Common myeloid progenitor, CD34-positive (primary cell): ENCODE measurements at regions not wholly inside any gene's neighbourhood (a gene's known extent, or its start where the extent isn't known, plus 50 kb on each side); places are given as distances from the start of the nearest gene placed in this dataset.

Experiments
- CTCF ChIA-PET: fragments of 350-600 bp; sonication (Branson Sonifier 250); formaldehyde crosslinking; loops from one replicate; lab custom pipeline; 2021; ENCODE audit warnings: antibody characterized with exemption; lab: Charles Lee
- POLR2A ChIA-PET: fragments of 350-600 bp; sonication (Branson Sonifier 250); formaldehyde crosslinking; loops from one replicate; lab custom pipeline; 2021; ENCODE audit warnings: antibody characterized with exemption; lab: Charles Lee
- DNase-seq, 3 donors: peaks; one replicate each; pipeline versions ENCODE4 v3.0.0 to v3.0.0-alpha.2; 2013
- H3K27ac ChIP-seq, 2 experiments: 1 replicate in 1 of 2; 2 replicates in 1 of 2; pipeline ENCODE4 v1.7.0; 2013; ENCODE audit warnings: inconsistent platforms in 2 of 2, low read length in 2 of 2, mild to moderate bottlenecking in 2 of 2, low read depth in 1 of 2, moderate library complexity in 1 of 2; ENCODE audit not compliant: severe bottlenecking in 2 of 2, insufficient read depth in 1 of 2, poor library complexity in 1 of 2
- H3K27me3 ChIP-seq, 5 experiments: replicated peaks in 2 of 5; 1 replicate in 3 of 5; 2 replicates in 2 of 5; pipeline versions ENCODE4 v1.6.1 to v1.7.0; 2013; ENCODE audit warnings: low read length in 4 of 5, mild to moderate bottlenecking in 2 of 5, moderate library complexity in 2 of 5, inconsistent platforms in 1 of 5; ENCODE audit not compliant: insufficient read depth in 5 of 5, control insufficient read depth in 4 of 5
- H3K36me3 ChIP-seq, 4 experiments: 1 replicate in 2 of 4; 2 replicates in 2 of 4; pipeline versions ENCODE4 v1.6.1 to v1.7.0; 2013; ENCODE audit warnings: low read length in 3 of 4, control low read depth in 1 of 4, mild to moderate bottlenecking in 1 of 4; ENCODE audit not compliant: control insufficient read depth in 4 of 4, insufficient read depth in 4 of 4
- H3K4me1 ChIP-seq, 4 experiments: 1 replicate in 3 of 4; 2 replicates in 1 of 4; pipeline versions ENCODE4 v1.6.1 to v1.7.1; 2013; ENCODE audit warnings: low read length in 3 of 4, mild to moderate bottlenecking in 3 of 4, control low read depth in 1 of 4, inconsistent platforms in 1 of 4, moderate library complexity in 1 of 4; ENCODE audit not compliant: control insufficient read depth in 4 of 4, insufficient read depth in 4 of 4; ENCODE audit errors: control extremely low read depth in 1 of 4
- H3K4me3 ChIP-seq, 7 experiments: 1 replicate in 4 of 7; 2 replicates in 3 of 7; pipeline versions ENCODE4 v1.5.1 to v1.7.0; 2013; ENCODE audit warnings: mild to moderate bottlenecking in 7 of 7, low read length in 6 of 7, moderate library complexity in 6 of 7, inconsistent platforms in 2 of 7, low read depth in 2 of 7, control low read depth in 1 of 7; ENCODE audit not compliant: insufficient read depth in 4 of 7, control insufficient read depth in 1 of 7; ENCODE audit errors: extremely low read depth in 1 of 7
- H3K9me3 ChIP-seq, 5 experiments: 1 replicate in 4 of 5; 2 replicates in 1 of 5; pipeline versions ENCODE4 v1.6.1 to v1.7.1; 2013; ENCODE audit warnings: low read length in 4 of 5, mild to moderate bottlenecking in 2 of 5, inconsistent platforms in 1 of 5, low read depth in 1 of 5, moderate library complexity in 1 of 5; ENCODE audit not compliant: control insufficient read depth in 4 of 5, insufficient read depth in 2 of 5; ENCODE audit errors: control extremely low read depth in 1 of 5
- WGBS: methylation state at CpG from one replicate; pipeline ENCODE4 v1.1.5; 2013; ENCODE audit not compliant: insufficient coverage; 5-methylcytosine and 5-hydroxymethylcytosine counted together

- H3K4me1 ChIP-seq, result peaks cover 0 to 33% (median 21%) of the 10 kb centered on the region in 4 experiments
- no peak for DNase-seq
- POLR2A ChIA-PET, result no interaction called here
- no peak overlapping the region for H3K27ac ChIP-seq
- no peaks in the 10 kb centered on the region for H3K36me3 ChIP-seq
- 0% methylated on average over 1 of the region's 1 CpG for WGBS
- H3K4me3 ChIP-seq, result peak overlapping the region in 1 of 7 experiments; percentile 4
- no peaks in the 10 kb centered on the region for H3K9me3 ChIP-seq
- H3K27me3 ChIP-seq, result no peaks in the 10 kb centered on the region
- CTCF ChIA-PET, result interaction anchor here (1.4 to 2.3 kb wide), 2 partner anchors 10 to 13 kb away, joined by 3 to 9 read pairs; no protein-coding TSS in a partner anchor
Measured at GRCh38 chr1:108027389-108027788, 62.4 kb upstream of the VAV3 start.

GRCh38 chr1:108017698-108018097 lies 52.7 kb upstream of the VAV3 start:
- WGBS, result 100% methylated on average over 1 of the region's 1 CpG
- no peak for DNase-seq
- H3K36me3 ChIP-seq, result no peaks in the 10 kb centered on the region
- no peaks in the 10 kb centered on the region for H3K27me3 ChIP-seq
- ChIA-PET POLR2A (no interaction called here), CTCF (interaction anchor here (0.9 to 2.8 kb wide), 5 partner anchors 8 to 109 kb away, joined by 3 to 9 read pairs (median 7); no protein-coding TSS in a partner anchor)
- no peak overlapping the region for H3K27ac ChIP-seq
- H3K9me3 ChIP-seq, result peaks cover 0 to 2% (median 0%) of the 10 kb centered on the region in 5 experiments
- H3K4me3 ChIP-seq, result no peak overlapping the region
- H3K4me1 ChIP-seq, result peaks cover 0 to 12% (median 8%) of the 10 kb centered on the region in 4 experiments

GRCh38 chr1:108016451-108016920 lies 51.5 kb upstream of the VAV3 start:
- peak; percentile 73 to 95 (median 88) for DNase-seq
- Histone ChIP-seq H3K27me3 (no peaks in the 10 kb centered on the region), H3K4me1 (peaks cover 0 to 12% (median 8%) of the 10 kb centered on the region in 4 experiments), H3K9me3 (no peaks in the 10 kb centered on the region), H3K27ac (no peak overlapping the region), H3K4me3 (peak overlapping the region in 1 of 7 experiments; percentile 7), H3K36me3 (no peaks in the 10 kb centered on the region)
- CTCF ChIA-PET, result interaction anchor here (0.7 to 2.8 kb wide), 8 partner anchors 9 to 112 kb away, joined by 3 to 9 read pairs (median 4); no protein-coding TSS in a partner anchor
- POLR2A ChIA-PET, result no interaction called here
- WGBS, result 23% methylated on average over 4 of the region's 4 CpGs
